Kidney tubule cell (primary cell): ENCODE measurements at regions not wholly inside any gene's neighbourhood (a gene's known extent, or its start where the extent isn't known, plus 50 kb on each side); places are given as distances from the start of the nearest gene placed in this dataset.
"Not testable (repeated sequence)": the region's sequence is repeated elsewhere in the genome, so short reads cannot be mapped to it uniquely, and the experiment has no call there.

Experiments used
- DNase-seq: peaks from one replicate; pipeline ENCODE4 v3.0.0-alpha.2; 2018; ENCODE audit warnings: low spot score

GRCh38 chr14:104230946-104231345, 92.6 kb downstream of the KIF26A start:
- no peak for DNase-seq

GRCh38 chr14:104232070-104232484, 93.7 kb downstream of the KIF26A start:
- DNase-seq = no peak

- not testable (repeated sequence) for DNase-seq
These were observed 95.8 kb downstream of the KIF26A start for GRCh38 chr14:104234007-104234786.

- no peak for DNase-seq
These were observed 97.3 kb downstream of the KIF26A start for GRCh38 chr14:104235686-104236085.

GRCh38 chr14:104237651-104238423, 99.5 kb downstream of the KIF26A start:
- DNase-seq = no peak

- no peak for DNase-seq
These were observed 100.2 kb downstream of the KIF26A start for GRCh38 chr14:104238424-104239184.

GRCh38 chr14:104239185-104239775, 100.9 kb downstream of the KIF26A start:
- DNase-seq = no peak

GRCh38 chr14:104239861-104240301, 101.5 kb downstream of the KIF26A start:
- DNase-seq = no peak

GRCh38 chr14:104240434-104241157, 102.2 kb downstream of the KIF26A start:
- no peak for DNase-seq

- no peak for DNase-seq
These were observed 104.8 kb downstream of the KIF26A start for GRCh38 chr14:104243200-104243599.

GRCh38 chr14:104244221-104245011, 106.0 kb downstream of the KIF26A start:
- DNase-seq = no peak

- no peak for DNase-seq
These were observed 106.7 kb downstream of the KIF26A start for GRCh38 chr14:104245075-104245474.

GRCh38 chr14:104245723-104246122, 107.3 kb downstream of the KIF26A start:
- DNase-seq = no peak

- DNase-seq = no peak
These were observed 108.3 kb downstream of the KIF26A start for GRCh38 chr14:104246401-104247335.

GRCh38 chr14:104247336-104248202, 109.2 kb downstream of the KIF26A start:
- no peak for DNase-seq

- DNase-seq = no peak
These were observed 110.0 kb downstream of the KIF26A start for GRCh38 chr14:104248203-104249055.

- no peak for DNase-seq
These were observed 110.7 kb downstream of the KIF26A start for GRCh38 chr14:104249089-104249488.
